GM19238 (cell line): ENCODE measurements at regions not wholly inside any gene's neighbourhood (a gene's known extent, or its start where the extent isn't known, plus 50 kb on each side); places are given as distances from the start of the nearest gene placed in this dataset.
"Not testable (repeated sequence)": the region's sequence is repeated elsewhere in the genome, so short reads cannot be mapped to it uniquely, and the experiment has no call there.

ENCODE experiments used
- DNase-seq: peaks from one replicate; pipeline ENCODE4 v3.0.0; 2011; ENCODE audit warnings: low spot score; ENCODE audit not compliant: insufficient read length

DNA sequence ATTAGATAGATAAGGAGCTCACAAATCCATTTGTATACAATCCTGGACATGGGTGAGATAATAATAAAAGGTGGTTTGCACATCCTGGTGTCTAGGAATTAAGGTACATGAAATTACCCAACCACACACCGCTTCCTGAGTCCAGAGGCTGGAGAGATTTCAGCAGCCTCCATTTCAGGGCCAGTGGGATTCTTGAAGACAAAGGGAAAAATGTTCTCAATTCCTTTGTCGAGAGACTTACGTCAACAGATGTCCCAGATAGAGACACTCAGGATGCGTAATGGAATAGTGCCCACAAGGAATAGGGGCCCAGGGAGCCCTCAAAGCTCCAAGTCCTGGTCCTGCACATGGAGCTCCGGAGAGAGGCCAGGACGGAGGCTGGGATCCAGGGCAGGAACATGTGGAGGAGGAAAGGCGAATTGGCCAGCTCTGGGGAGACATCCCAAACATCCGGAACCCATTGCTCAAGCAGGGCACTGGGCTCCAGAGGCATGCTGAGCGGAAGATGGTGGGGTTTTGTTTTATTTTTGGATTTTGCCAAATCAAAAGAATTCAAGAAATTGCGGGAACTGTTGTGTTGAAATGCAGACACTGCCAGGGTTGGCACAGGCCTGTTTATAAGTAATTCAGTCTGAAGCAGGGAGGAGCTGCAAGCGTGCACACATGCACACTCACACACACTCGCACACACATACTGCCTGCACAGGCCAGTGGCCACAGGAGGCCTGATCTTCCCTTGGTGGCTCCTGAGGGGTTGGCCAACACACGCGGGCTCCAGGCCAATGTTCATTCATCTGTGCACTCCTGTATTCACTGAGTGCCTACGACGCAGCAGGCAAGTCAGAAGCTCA, 97.2 kb downstream of the NOG start:
- DNase-seq: no peak

GRCh38 chr17:56694825-56695224, 101.3 kb downstream of the NOG start:
- no peak for DNase-seq

DNA sequence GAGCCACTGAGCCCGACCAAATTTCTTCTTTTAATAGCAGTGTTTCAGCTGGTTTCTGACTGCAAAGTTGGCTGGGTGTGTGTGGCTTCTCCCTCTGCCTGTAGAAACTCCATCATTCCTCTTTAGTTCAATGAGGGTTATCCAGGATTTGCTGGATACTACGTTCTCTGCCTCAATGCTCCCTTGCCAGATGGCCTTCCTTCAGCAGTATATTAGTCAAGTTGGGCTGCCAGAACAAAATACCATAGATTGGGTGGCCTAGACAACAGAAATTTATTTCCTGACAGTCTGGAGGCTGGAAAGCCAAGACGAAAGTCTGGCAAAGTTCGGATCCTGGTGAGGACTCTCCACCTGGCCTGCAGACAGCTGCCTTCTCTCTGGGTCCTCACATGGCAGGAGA, 103.7 kb downstream of the NOG start:
- no peak for DNase-seq

DNA sequence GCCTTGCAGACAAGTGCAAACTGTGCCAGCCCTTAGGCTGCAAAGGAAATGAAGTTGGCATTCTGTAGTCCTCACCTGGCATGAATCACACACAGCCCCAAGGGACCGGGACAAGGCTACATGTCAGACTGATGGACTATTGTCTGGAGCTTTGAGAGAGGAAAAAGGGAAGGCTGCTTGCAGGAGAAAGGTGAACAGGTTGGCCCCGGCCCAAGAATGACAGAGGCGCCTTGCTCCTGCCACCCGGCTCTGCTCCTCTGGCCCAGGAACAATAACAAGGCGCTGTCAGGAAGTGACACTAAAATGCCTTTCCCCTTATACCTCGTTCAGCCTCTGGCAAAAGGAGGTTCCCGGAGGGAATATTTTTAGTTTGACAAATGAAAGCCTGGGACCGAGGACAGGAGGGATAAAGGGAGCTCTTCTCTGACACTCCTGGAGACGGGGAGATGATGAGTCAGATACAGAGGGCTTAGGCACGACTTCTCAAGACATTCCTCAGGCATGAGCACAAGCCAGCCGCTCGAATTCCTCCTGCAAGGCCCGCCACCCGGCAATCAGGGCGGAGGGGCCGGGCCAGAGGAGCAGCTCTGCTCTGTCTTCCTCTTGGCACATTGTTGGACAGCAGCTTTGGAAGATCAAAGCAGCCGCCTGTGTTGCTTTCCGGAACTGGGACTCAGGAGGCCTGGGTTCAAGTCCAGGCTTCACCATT, 105.8 kb downstream of the NOG start:
- DNase-seq: no peak

- no peak for DNase-seq
These were observed 107.5 kb downstream of the NOG start for GRCh38 chr17:56700919-56701420.

DNA sequence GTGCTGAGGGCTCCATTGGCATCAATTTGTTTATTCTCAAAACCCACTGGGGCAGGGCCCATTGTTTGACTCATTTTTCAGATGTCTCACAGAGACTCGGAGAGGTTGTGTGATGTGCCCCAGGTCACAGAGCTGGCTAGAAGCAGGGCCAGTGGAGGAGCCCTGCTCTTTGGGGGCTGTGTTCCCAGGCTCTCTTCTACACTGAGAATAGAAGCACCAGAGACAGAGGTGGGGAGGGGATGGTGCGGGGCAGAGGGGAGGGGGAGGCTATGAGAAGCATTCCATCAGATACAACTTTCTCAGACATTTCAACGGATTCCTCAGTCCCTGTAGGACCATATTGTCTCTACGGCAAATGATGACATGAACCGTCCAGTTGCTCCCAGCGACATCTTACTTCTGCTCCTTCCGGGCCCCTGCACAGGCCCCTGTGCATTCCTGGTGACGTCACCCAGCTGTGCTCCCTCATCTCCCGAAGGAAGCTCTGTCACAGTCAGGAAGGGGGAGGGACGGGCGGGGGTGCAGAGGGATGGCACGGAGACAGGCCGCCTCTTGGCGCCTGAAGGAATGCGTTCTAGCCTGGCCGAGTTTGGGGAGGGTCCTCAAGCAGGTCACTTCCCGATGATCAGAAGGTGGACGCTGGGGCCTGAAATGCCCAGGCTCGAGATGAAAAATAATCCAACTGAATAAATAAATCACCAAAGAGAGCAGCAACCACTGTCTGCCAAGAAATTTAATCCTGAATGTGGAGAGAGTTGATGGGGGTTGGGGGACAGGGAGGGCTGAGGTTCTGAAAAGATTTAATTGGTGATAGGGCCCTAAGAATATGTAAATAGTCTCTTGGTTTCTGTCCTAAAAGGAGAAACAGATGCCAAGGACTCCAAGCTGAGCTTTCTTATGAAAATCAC, 114.1 kb downstream of the NOG start:
- DNase-seq: no peak

DNA sequence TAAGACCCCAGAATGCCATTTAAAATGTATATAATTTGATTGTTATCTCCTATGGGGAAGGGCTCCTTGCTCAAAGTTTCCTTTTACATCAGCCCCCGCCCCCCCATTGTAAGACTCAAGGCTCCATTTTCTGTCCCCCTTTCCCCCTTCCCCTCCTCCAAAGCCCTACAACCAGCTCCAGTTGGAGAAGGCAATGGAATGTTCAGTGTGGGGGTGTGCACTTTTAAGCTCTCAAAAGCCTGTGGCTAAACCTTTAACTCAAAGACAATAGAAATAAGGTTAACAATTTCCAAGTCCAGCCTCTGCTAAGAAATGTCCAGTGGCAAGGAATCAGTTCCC, 114.7 kb downstream of the NOG start:
- DNase-seq: no peak

DNA sequence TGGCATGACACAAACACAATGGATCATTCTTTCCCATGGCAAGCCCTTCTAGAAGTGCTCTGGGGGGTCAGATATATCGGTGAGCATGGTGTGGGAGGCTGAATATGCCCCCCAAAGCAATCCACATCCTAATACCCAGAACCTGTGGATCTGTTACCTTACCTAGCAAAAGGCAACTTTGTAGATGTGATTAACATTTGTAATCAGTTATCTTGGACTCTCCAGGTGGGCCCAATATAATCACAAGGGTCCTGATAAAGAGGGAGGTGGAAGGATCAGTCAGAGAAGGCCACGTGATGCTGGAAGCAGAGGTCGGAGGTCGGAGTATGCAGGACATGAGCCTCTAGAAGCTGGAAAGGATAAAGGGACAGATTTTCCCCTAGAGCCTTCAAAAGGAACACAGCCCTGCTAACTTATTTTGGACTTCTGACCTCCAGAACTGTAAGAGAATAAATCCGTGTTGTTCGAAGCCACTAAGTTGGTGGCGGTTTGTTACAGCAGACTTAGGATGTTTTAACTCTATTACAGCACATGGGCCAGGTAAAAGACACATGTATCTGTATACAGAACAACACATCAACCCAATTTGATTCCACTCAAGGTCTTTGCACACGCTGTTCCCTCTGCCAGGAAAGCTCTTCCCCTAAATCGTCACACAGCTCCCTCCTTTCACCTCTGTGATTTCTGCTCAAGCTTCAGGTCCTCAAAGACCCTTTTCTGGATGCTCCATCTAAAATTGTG, 115.3 kb downstream of the NOG start:
- no peak for DNase-seq

- no peak for DNase-seq
These were observed 117.5 kb downstream of the NOG start for GRCh38 chr17:56710986-56711385.

DNA sequence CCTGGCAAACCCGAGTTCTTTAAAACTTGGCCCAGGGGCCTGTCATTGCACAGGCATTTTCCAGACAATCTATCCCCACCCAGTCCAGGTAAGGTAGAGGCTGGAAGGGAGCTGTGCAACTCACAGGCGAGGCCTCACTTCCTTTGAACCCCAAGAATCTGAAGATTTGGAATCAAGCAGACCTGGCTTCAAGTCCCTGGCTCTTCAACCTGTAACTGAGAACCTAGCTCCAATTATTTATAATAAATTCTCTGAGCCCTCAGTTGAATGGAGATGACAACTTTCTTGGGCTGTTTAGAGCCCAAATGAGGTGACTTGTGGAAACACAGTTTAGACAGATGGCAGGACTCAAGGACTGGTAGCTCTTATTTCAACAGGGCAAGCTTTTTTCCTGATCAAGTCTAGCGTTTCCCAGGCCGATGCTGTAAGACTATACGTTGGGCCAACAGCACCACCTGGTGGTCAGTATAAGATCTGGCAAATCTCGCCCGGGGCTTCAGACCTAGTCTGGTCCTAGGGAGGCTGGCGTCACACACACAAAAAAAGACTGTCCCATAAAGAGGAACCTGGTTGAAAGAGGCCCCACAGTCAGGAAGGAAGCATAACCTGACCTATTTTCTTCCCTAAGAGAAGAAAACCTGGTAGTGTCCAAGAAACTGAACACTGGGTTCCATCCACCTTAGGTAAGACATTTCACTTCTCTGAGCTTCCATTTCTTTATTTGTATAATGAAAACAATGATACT, 117.9 kb downstream of the C17orf67 start:
- peak; percentile 73 for DNase-seq

DNA sequence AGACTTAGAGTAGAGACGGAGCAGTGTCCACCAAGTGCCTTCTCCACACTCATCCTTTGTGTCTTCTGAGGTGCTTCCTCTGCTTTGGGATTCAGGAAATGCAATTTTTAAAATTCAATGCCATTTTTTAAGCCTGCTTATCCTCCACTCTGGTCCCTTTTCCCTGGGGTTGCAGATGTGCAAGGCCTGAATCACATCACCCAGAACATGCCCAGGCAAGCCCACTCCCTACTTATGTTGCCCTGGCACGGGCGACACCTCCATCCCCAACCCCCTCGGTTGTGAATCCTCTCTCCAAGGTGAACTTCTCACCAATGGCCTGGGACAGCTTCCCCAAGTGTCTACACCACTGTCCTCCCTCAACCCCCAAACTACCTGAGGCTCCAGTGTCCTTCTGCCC, 116.2 kb downstream of the C17orf67 start:
- no peak for DNase-seq

- DNase-seq: no peak
These were observed 115.2 kb downstream of the C17orf67 start for GRCh38 chr17:56718515-56718914.

DNA sequence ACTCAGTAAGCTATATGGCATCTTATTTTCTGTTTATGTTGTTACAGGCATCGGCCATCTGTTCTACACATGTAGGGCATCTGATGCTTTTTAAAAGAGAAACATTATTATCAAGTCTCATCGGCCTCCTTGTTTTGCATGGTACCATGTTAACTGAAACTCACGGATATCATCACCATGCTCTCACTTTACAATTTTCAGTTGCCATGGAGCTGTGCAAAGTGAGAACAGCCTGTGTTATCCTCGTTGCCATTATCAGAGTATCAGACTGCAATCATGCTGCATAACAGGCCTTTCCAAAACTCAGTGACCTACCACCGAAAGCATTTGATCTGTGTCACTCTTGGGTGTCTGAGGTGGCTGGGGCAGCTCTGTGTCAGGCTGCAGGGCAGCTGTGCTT, 110.3 kb downstream of the C17orf67 start:
- no peak for DNase-seq

GRCh38 chr17:56724664-56725063, 109.1 kb downstream of the C17orf67 start:
- no peak for DNase-seq

- DNase-seq: no peak
These were observed 108.6 kb downstream of the C17orf67 start for GRCh38 chr17:56725144-56725543.

- no peak for DNase-seq
These were observed 105.7 kb downstream of the C17orf67 start for GRCh38 chr17:56727876-56728617.

DNA sequence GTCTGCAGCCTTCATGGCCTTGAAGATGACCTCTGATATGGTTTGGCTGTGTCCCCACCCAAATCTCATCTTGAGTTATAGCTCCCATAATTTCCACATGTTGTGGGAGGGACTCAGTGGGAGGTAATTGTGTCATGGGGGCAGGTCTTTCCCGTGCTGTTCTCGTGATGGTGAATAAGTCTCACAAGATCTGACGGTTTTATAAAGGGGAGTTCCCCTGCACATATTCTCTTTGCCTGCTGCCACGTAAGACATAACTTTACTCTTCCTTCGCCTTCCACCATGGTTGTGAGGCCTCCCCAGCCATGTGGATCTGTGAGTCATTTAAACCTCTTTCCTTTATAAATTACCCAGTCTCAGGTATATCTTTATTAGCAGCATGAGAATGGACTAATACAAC, 102.6 kb downstream of the C17orf67 start:
- DNase-seq: not testable (repeated sequence)

DNA sequence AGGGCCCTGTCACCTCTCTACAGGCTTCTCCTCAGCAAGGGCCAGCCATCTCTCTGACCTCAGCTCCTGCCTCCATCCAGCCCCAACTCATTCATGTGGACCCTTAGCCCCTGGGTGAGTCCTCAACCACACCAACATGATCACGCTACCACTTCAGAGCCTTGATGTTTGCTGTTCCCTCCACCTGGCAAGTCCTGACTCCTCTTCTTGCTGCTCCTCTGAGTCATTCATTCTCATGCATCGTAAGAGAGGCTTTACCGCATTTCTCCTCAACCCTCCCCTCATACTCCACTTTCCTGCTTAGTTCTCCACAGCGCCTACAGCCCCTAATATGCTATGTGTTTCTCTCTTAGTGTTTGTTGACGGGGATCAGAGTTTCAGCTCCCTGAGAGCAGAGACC, 99.9 kb downstream of the C17orf67 start:
- DNase-seq: no peak

GRCh38 chr17:56735842-56736241, 97.9 kb downstream of the C17orf67 start:
- DNase-seq: no peak
